Middle frontal gyrus (tissue), 1 donor: ENCODE measurements at regions not wholly inside any gene's neighbourhood (a gene's known extent, or its start where the extent isn't known, plus 50 kb on each side); places are given as distances from the start of the nearest gene placed in this dataset.

Experiments
- DNase-seq: peaks from one replicate; pipeline ENCODE4 v3.0.0-alpha.2; 2015; ENCODE audit warnings: low spot score; ENCODE audit errors: extremely low spot score

DNA sequence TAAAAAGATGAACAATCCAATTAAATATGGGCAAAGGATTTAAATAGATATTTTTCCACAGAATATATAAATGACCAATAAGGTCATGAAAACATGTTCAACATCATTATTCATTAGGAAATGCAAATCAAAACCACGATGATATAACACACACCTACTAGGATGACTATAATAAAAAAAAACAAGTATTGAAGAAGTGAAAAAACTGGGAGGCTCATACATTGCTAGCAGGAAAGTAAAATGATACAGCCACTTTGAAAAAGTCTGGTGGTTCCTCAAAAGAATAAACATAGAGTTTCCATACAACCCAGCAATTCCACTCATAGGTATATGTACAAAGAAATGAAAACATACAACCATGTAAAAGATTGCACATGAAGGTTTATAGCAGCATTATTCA, 75.7 kb upstream of the RAB4A start:
- no peak for DNase-seq

DNA sequence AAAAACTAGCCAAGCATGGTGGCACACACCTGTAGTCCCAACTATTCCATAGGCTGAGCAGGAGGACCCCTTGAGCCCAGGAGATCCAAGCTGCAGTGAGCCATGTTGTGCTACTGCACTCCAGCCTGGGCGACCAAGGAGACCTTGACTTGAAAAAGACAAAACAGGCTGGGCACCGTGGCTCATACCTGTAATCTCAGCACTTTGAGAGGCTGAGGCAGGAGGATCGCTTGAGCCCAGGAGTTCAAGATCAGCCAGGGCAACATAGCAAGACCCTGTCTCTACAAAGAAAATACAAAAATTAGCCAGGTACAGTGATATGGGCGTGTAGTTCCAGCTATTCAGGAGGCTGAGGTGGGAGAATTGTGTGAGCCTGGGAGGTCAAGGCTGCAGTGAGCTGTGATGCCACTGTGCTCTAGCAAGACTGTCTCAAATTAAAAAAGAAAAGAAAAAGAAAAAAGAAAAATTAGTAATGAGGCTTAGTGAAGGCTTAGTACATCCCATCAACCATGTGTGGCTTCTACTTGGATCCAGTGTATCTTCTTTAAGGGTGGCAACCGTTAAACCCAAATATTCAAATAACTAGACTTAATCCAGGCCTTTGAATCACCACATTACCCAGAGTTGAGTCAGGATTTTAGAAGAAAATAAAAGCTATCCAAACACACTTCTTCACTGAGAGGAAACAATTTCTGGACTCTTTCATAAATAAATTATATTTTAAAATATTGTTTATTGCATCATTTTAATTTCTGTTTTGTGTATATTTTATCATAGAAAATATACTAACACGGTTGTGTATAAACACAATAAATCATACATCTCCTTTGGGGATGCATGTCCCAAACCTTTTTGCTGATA, 74.3 kb upstream of the RAB4A start:
- DNase-seq, result no peak

DNA sequence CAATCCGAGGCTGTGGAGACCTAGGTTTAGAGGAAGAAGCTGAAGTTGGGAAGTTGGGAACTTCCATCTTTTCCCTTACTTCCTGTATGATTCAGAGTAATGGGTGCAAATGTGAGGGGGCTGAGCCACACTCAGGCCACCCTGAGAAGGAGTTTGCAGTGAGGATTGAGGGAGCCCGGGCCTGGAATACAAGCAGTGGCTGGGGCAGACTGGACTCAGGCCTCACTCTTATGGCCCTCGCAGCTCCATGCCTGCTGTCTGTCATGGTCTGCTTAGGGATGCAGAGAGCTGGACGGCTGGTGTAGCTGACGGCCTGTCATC, 73.7 kb upstream of the RAB4A start:
- DNase-seq, result no peak

DNA sequence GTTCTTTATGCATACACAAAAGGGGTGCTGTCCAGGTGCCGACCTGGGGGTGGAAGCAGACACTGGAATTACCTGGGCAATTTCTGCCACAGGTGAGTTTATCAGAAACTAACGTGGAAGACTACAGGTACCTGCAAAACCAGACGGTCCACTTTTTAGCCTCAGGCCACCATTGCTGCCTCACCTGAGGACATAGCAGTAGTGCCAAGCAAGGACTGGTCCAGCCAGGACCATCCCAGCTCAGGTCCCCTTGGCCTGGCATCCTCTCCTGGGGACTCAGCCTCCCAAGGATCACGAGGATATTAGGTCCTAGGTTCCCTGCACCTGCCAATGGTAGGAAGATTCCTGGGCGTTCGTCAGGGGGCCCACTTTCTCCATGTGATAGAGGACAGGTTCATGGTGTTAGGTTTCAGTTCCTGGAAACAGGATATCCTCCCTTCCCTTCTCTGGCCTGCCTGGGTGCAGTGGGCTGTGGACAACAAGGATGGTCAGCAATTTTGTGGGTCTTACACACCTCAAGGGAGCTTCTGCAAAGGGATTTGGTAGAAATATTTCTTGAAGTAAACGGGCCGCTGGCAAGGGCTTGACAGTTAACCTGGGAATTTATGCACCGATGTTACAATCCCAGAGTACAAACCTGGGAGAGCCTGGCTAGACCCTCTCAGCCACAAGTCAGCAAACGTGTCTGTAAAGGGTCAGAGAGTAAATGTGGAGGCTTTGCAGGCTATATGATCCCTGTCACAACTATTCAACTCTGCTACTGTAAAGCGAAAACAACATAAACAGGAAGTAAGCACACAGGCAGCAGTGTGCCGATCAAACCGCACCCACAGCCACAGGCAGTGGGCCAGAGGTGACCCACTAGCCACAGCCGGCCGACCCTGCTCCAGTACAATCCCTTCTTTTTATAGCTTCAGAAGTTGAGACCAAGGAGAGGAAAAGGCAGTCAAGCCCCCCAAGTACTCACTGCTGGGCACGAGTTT, 71.4 kb upstream of the RAB4A start:
- DNase-seq, result no peak

DNA sequence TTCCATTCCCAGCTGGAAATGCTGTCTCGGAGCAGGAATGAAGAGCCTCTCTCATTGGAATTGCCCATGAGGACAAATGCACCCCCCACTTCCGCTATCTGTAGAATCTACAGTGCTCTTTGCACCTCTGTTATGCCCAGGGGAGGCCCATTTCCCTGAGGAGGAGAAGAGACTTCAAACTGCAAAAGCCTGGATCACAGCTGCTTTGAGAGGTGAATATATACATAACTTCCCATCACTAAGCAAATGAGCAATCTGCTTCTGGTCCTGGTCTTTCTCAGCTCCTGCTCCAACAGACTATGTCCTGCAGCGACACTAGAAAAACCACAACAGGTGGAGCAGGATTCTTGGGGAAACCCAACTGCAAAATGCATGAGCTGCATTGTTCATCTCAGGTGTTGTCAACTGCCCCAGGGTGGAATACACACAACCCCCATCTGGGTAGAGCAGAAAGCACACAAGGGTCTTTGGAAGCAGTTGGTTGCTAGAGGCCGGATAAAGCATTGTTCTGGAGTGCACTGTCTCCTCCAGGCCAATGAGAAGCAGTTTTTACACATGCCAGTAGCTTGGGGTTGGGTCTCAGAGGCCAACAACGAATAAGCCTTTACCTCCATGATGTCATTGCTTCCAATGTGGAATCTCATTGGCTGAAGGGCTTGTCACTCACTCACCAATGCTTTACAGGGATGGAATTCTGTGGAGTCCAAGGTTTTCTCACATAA, 67.7 kb upstream of the RAB4A start:
- DNase-seq, result no peak

DNA sequence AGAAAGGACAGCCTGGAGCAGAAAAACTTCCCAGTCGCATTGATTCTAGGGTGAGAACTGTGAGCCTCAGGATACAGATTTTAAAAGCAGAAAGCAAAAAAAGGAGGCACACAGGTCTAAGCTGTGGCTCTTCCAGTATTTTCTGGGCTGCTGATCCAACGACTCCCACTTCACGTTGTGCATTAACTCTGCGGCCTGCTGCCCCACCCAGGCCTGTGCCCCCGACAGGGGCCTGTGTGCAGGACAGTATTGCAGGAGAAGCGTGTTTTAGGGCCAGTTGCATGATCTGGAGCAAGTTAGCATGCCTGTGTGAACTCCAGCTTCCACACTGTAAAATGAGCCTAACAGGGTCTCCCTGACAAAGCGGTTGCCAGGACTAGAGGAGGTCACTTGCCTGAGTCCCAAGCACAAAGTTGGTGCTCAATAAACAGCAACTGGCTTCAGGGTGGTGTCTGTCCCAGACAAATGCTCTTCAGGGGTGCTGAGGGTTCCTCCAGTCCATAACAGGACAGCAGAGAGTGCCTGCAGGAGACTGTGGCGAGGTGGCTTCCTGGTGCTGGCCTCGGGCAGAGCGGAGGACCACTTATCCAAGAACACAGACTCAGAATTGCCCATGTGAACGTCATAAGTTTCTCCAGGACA, 66.8 kb upstream of the RAB4A start:
- no peak for DNase-seq

DNA sequence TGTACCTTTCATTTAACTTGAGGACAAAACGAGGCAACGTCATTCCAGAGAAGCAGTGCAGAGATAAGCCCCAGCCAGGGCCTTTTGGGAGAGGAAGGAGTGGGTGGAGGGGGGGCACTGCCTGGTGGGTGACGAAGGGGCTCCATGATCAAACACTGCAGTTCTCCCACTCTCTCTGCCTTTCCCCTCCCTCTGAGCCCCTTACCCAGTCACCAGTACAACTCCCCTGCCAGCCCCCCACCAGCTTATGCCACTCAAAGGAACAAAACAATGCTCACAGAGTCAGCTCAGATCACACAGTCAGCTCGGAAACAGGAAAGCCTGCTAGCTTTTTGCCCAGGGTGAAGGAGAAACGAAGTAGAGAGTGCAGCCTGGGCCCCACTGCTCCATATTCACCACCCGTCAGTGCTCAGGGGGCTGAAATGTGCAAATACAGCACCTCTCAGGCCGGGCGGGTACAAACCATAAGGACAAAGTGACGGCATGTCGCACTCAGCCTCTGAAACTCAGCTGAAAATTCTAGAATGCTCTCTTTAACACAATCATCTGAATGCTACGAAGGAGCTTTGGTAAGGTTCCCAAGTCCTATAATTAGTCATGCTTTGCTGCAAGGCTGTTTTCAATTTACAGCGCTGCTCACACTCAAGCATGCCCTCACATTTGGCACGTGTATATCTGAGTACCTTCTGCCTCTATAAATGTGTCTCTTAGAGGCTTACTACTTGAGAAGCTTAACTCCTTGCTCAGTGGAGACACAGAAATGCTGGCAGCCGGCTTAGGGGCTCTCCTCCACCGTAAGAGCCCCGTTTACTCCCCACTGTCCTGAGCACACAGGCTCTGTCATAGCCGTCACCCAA, 65.8 kb upstream of the RAB4A start:
- no peak for DNase-seq

DNA sequence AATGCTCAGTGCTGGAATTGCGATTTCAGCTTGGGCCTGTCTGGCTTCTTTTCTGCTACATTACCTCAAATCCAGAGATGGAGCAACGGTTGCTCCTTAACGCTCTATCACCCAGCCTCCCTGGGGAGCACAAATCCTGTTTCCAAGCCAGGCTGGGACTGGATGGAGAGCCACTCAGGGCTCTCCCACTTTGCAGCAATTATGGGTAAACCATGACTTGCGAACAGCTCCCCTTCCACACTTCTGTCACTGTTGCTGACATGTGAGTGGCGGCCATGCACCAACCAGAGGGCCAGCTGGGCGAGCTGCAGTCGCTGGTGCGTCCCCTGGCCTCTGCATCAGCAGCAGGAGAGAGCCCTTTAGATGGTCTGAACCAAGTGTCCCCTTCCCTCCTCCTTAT, 65.1 kb upstream of the RAB4A start:
- DNase-seq, result no peak

DNA sequence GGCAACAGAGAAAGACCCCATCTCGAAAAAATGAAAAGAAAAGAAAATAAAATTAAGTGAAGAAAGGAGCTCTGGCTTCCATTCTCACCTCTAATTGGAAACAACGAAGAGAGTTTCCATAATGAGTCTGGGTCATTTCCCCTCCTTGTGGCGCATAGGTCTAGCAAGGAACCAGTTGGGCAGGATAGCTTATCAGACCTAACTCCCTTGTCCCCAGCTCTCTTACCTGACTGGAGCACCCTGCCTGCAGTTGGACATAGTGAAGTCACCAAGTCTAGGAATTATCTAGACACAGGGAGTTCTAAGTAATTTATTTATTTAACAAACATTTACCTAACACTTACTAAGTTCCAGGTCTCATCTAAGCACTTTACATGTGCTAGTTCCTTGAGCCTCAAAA, 63.0 kb upstream of the RAB4A start:
- no peak for DNase-seq

DNA sequence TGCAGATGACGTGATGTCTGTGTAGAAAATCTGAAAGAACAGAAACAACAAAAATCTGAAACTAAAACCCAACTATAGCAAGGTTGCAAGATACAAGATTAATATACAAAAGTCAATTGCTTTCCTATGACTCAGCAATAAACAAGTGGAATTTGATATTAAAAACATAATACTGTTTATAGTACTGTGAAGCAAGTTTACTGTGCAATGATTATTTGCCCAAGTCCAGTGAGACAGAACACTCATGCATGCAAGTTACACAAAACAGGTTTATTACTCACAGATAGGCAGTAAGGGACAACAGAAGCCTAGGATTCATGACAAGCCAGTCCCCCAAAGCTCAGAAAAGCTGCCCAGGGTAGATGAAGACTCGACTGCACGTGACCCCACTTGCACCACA, 62.4 kb upstream of the RAB4A start:
- no peak for DNase-seq

DNA sequence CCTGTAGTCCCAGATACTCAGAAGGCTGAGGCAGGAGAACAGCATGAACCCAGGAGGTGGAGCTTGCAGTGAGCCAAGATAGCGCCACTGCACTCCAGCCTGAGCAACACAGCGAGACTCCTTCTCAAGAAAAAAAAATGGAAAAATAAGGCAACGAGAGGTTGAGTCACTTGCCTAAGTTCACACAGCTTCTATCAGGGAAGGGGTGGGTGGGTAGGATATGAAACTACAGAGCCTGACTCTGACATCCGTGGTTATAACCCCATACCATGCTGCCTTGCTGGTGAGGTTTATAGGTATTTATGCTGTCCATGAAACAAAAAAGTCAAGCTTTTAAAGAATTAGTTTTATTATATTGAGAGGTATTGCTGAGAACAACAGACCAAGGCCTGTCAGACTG, 61.5 kb upstream of the RAB4A start:
- no peak for DNase-seq

DNA sequence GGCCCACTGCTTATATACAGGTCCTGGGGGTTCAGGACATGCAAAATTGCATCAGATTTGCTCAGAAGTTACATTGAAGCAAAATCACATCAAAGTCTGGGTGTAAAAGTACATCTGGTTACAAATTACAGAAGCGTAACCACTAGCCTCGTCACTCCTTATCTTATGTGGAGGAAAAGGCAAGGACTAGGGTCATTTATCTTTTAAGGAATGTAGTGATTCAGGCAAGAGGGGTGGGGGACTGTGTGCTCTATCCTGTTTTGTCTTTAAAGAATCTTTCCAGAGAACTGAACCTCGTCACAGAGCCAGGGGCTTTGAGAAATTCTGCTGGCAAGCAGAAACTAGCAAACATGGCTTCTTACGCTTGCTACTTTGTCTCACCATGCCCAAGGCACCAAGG, 61.1 kb upstream of the RAB4A start:
- no peak for DNase-seq

DNA sequence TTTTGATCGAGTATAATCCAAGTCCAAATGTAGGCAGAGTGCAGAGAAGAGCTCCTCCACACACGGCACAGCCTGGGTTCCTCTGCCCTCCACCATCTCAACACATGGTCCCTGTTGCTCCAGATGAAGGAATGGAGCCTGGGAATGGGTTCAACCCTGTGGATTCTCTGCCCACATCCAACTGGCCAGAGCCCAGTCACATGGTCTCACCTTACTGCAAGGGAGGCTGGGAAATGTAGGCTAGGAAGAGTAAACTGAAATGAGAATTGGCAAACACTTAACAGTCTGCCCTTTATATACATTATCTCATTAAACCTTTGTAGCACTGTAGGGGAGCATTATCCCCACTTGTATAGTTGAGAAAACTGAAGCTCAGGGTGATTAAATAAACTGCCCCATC, 60.1 kb upstream of the RAB4A start:
- DNase-seq, result no peak

DNA sequence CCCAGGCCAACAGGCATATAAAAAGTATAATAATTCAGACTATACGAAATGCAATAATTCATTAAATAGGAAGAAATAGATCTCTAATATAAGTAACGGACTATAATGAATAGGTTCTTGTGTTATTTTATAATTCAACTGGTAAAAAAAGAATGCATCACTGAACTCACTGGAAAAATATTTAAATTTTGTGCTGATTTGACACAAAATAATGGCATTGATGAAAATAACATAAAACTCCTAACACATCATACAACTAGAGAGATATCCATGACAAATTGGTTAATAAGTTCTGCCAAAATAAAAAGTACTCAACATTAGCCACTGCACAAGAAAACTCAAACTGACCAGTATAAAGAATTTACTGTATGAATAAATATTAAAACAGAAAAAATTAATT, 57.1 kb upstream of the RAB4A start:
- DNase-seq, result no peak

DNA sequence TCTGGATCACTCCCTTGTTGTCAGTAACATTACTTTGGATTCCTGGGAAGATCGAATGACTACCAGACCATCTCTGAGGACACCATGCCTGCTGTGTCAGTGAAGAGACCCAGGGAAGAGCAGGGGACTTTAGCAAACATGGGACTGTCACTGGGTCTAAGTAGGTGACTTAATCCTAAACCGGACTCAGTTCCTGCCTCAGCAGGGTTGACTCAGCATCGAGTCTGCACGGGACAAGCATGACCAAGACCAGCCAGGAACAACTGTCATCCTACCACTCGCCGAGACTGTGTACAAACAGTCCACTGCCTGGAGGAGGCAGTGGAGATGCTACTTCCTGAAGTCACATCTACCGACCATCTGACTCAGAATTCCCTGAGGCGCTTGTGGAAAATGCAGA, 53.2 kb upstream of the RAB4A start:
- DNase-seq, result no peak

DNA sequence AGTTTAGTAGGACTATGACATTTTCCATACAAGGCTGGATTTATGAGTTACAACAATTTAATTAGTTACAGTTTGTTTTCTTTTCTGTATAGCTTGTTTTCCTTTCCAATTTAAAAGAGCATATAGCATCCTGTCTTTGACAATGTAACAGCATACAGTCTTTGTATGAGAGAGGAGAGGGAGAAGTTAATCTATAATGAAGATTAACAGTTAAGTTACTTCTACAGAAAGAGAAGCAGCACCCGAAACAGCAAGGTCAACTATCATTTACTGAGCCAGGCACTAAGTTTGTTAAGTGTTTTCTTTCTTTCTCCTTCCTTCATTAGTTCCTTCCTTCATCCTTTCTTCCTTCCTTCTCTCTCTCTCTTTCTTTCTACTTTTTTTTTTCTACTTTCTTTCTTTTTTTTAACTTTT, 52.3 kb upstream of the RAB4A start:
- no peak for DNase-seq

DNA sequence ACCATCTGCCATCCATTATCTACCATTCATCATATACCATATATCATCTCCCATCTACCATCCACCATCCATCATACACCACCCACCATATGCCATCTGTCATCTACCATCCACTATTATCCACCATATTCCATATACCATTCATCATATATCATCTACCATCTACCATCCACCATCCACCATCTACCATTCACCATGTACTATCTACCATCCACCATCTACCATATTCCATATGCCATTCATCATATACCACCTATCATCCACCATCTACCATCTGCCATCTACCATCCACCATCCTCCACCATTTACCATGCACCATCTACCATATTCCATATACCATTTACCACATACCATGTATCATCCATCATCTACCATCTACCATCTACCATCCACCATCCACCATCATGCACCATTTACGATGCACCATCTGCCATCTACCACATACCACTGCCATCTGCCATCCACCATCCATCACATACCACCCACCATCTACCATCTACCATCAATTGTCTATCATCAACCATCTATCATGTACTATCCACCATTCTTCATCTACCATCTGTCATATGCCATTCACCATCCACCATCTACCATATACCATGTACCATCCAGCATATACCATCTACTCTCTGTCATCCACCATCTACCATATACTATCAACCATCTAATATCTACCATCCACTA, 50.6 kb upstream of the RAB4A start:
- no peak for DNase-seq

DNA sequence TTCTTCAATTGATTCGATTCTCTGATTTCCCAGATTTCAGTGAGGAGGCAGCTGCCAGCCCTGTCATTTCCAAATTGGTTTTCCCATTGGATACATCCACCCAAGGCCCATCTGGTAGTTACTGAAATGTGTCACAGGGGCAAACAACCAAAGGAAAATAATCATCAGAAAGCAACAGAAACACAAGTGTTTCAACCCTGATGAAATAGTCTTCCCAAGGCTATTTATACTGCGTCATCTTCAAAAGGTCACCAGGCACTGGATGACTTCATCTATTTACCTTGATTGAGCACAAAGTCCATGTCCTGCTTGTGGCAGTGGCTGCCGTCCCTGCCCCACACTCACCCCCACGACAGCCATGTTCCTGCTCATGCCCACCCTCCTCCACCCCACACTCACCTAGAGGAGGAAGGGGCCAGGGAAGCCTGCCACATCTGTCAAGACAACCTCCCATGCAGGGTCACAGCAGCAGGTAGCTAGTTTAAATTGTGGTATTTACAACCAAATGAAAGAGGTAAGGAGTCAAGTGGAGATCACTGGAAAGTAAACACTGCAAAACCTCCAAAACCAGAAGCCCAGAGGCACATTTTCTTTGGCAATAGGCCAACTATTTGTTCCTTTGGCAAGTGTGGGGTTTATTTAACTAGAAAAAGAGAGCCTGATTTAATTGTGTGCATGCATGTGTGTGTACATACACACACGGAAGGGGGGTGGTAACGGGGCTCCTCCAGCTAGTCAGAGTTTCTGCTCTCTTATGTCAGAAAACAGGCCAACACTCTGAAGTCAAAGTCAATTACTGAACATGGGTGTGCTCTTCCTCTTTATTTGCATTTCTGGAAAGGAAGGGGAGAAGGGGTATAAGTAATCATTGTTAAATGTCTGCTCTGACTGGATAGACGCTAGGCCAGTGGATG, 49.5 kb upstream of the RAB4A start:
- no peak for DNase-seq
